Neural progenitor cell (in vitro differentiated cells): ENCODE measurements at regions not wholly inside any gene's neighbourhood (a gene's known extent, or its start where the extent isn't known, plus 50 kb on each side); places are given as distances from the start of the nearest gene placed in this dataset.

Experiments used
- DNase-seq: peaks from one replicate; pipeline ENCODE4 v3.0.0-alpha.2; 2016; ENCODE audit warnings: low spot score
- H2AFZ ChIP-seq: fragments of 200-600 bp; sonication (generic); replicated peaks from 2 replicates; pipeline ENCODE4 v1.6.1; 2016; ENCODE audit warnings: antibody characterized with exemption
- H3F3A ChIP-seq: fragments of 200-600 bp; sonication (generic); 2 replicates; pipeline ENCODE4 v1.6.1; 2016; ENCODE audit warnings: antibody characterized with exemption, low read depth
- H3K27ac ChIP-seq: fragments of 200-600 bp; sonication (generic); 2 replicates; pipeline ENCODE4 v1.5.1; 2016; ENCODE audit warnings: mild to moderate bottlenecking
- H3K27me3 ChIP-seq: fragments of 200-600 bp; sonication (generic); 2 replicates; pipeline ENCODE4 v1.6.1; 2016; ENCODE audit warnings: mild to moderate bottlenecking, moderate library complexity
- H3K36me3 ChIP-seq: fragments of 200-600 bp; sonication (generic); 2 replicates; pipeline ENCODE4 v1.5.1; 2016
- H3K4me1 ChIP-seq: fragments of 200-600 bp; sonication (generic); 2 replicates; pipeline ENCODE4 v1.6.1; 2016; ENCODE audit warnings: mixed run types
- H3K4me2 ChIP-seq: fragments of 200-600 bp; sonication (generic); 2 replicates; pipeline ENCODE4 v1.6.1; 2016
- H3K4me3 ChIP-seq: fragments of 200-600 bp; sonication (generic); 2 replicates; pipeline ENCODE4 v1.5.1; 2016
- H3K79me2 ChIP-seq: fragments of 200-600 bp; sonication (generic); 2 replicates; pipeline ENCODE4 v1.6.1; 2016; ENCODE audit warnings: low read depth
- H3K9ac ChIP-seq: fragments of 200-600 bp; sonication (generic); 2 replicates; pipeline ENCODE4 v1.6.1; 2016
- H3K9me3 ChIP-seq: fragments of 200-600 bp; sonication (generic); 2 replicates; pipeline ENCODE4 v1.5.1; 2016; ENCODE audit warnings: low read depth
- H4K20me1 ChIP-seq: fragments of 200-600 bp; sonication (generic); 2 replicates; pipeline ENCODE4 v1.6.1; 2016; ENCODE audit warnings: low read depth
- H3K27ac Mint-ChIP-seq: 3 replicates; pipeline ENCODE4 v1.8.0; 2021; ENCODE audit warnings: mixed read lengths
- H3K27me3 Mint-ChIP-seq: 2 replicates; pipeline ENCODE4 v1.8.0; 2022; ENCODE audit warnings: low read depth, mild to moderate bottlenecking, inconsistent platforms, moderate library complexity, mixed read lengths; ENCODE audit not compliant: insufficient read depth
- H3K36me3 Mint-ChIP-seq: 3 replicates; pipeline ENCODE4 v1.8.0; 2021; ENCODE audit warnings: mixed read lengths
- H3K4me1 Mint-ChIP-seq: 3 replicates; pipeline ENCODE4 v1.8.0; 2021; ENCODE audit warnings: mixed read lengths
- H3K4me3 Mint-ChIP-seq: 3 replicates; pipeline ENCODE4 v1.8.0; 2021; ENCODE audit warnings: mild to moderate bottlenecking, moderate library complexity, mixed read lengths
- H3K9me3 Mint-ChIP-seq: 3 replicates; pipeline ENCODE4 v1.8.0; 2020; ENCODE audit warnings: mixed read lengths
- CTCF ChIP-seq: fragments of 200-600 bp; sonication (generic); IDR thresholded peaks from 2 replicates; pipeline ENCODE4 v1.5.1; 2017; ENCODE audit warnings: antibody characterized with exemption, mild to moderate bottlenecking
- EZH2 ChIP-seq: fragments of 200-600 bp; sonication (generic); IDR thresholded peaks from 2 replicates; pipeline ENCODE4 v1.6.1; 2017; ENCODE audit warnings: antibody characterized with exemption, mild to moderate bottlenecking, moderate library complexity
- EZH2phosphoT487 ChIP-seq: fragments of 200-600 bp; sonication (generic); IDR thresholded peaks from 2 replicates; pipeline ENCODE4 v1.6.1; 2017; ENCODE audit warnings: antibody characterized with exemption

GRCh38 chr9:99722877-99723276, 98.8 kb upstream of the NR4A3 start:
- H3F3A ChIP-seq, result no peaks in the 10 kb centered on the region
- H3K27me3 Mint-ChIP-seq, result no peaks in the 10 kb centered on the region
- H3K79me2 ChIP-seq, result no peaks in the 10 kb centered on the region
- H3K27ac ChIP-seq, result no peak overlapping the region
- peaks cover 9% of the 10 kb centered on the region for H3K4me1 ChIP-seq
- H3K27ac Mint-ChIP-seq, result no peak overlapping the region
- no peaks in the 10 kb centered on the region for H3K9me3 ChIP-seq
- H3K9me3 Mint-ChIP-seq, result no peaks in the 10 kb centered on the region
- H3K27me3 ChIP-seq, result no peaks in the 10 kb centered on the region
- peaks cover 7% of the 10 kb centered on the region for H3K36me3 ChIP-seq
- no peaks in the 10 kb centered on the region for H4K20me1 ChIP-seq
- TF ChIP-seq CTCF (no peak), EZH2 (no peak), EZH2phosphoT487 (no peak)
- DNase-seq, result no peak
- H3K9ac ChIP-seq, result no peak overlapping the region
- no peaks in the 10 kb centered on the region for H3K36me3 Mint-ChIP-seq
- no peaks in the 10 kb centered on the region for H3K4me1 Mint-ChIP-seq
- H3K4me3 ChIP-seq, result no peak overlapping the region
- no peak overlapping the region for H2AFZ ChIP-seq
- H3K4me3 Mint-ChIP-seq, result no peak overlapping the region
- no peak overlapping the region for H3K4me2 ChIP-seq

- no peaks in the 10 kb centered on the region for H3K9me3 ChIP-seq
- no peaks in the 10 kb centered on the region for H3K9me3 Mint-ChIP-seq
- TF ChIP-seq EZH2phosphoT487 (no peak), CTCF (no peak), EZH2 (no peak)
- H3K27ac Mint-ChIP-seq, result no peak overlapping the region
- no peak overlapping the region for H3K27ac ChIP-seq
- H3K4me2 ChIP-seq, result no peak overlapping the region
- peaks cover 7% of the 10 kb centered on the region for H3K36me3 ChIP-seq
- H3K27me3 Mint-ChIP-seq, result no peaks in the 10 kb centered on the region
- no peak overlapping the region for H3K9ac ChIP-seq
- no peaks in the 10 kb centered on the region for H3K79me2 ChIP-seq
- H3K4me1 Mint-ChIP-seq, result no peaks in the 10 kb centered on the region
- H3K27me3 ChIP-seq, result no peaks in the 10 kb centered on the region
- H3F3A ChIP-seq, result no peaks in the 10 kb centered on the region
- H3K4me1 ChIP-seq, result peaks cover 9% of the 10 kb centered on the region
- DNase-seq, result no peak
- no peak overlapping the region for H2AFZ ChIP-seq
- no peaks in the 10 kb centered on the region for H3K36me3 Mint-ChIP-seq
- no peak overlapping the region for H3K4me3 ChIP-seq
- no peaks in the 10 kb centered on the region for H4K20me1 ChIP-seq
- no peak overlapping the region for H3K4me3 Mint-ChIP-seq
Observed at GRCh38 chr9:99724640-99725039, 97.0 kb upstream of the NR4A3 start.

GRCh38 chr9:99725852-99726251, 95.8 kb upstream of the NR4A3 start:
- no peaks in the 10 kb centered on the region for H3K79me2 ChIP-seq
- H3K27me3 ChIP-seq, result no peaks in the 10 kb centered on the region
- H3K27me3 Mint-ChIP-seq, result no peaks in the 10 kb centered on the region
- DNase-seq, result no peak
- no peak overlapping the region for H3K27ac Mint-ChIP-seq
- no peaks in the 10 kb centered on the region for H3F3A ChIP-seq
- no peaks in the 10 kb centered on the region for H3K9me3 ChIP-seq
- peaks cover 9% of the 10 kb centered on the region for H3K4me1 ChIP-seq
- no peaks in the 10 kb centered on the region for H3K36me3 Mint-ChIP-seq
- H3K27ac ChIP-seq, result no peak overlapping the region
- no peak overlapping the region for H3K9ac ChIP-seq
- TF ChIP-seq CTCF, result no peak
- no peak for TF ChIP-seq EZH2
- TF ChIP-seq EZH2phosphoT487, result no peak
- H3K36me3 ChIP-seq, result peaks cover 4% of the 10 kb centered on the region
- no peak overlapping the region for H3K4me2 ChIP-seq
- no peak overlapping the region for H2AFZ ChIP-seq
- H3K4me1 Mint-ChIP-seq, result no peaks in the 10 kb centered on the region
- no peaks in the 10 kb centered on the region for H4K20me1 ChIP-seq
- no peak overlapping the region for H3K4me3 Mint-ChIP-seq
- no peaks in the 10 kb centered on the region for H3K9me3 Mint-ChIP-seq
- H3K4me3 ChIP-seq, result no peak overlapping the region

GRCh38 chr9:99726758-99727157, 94.9 kb upstream of the NR4A3 start:
- no peak overlapping the region for H3K27ac ChIP-seq
- H4K20me1 ChIP-seq, result no peaks in the 10 kb centered on the region
- H3K4me3 ChIP-seq, result no peak overlapping the region
- DNase-seq, result no peak
- Mint-ChIP-seq H3K36me3 (no peaks in the 10 kb centered on the region), H3K4me3 (no peak overlapping the region), H3K27ac (no peak overlapping the region), H3K4me1 (no peaks in the 10 kb centered on the region), H3K27me3 (no peaks in the 10 kb centered on the region), H3K9me3 (no peaks in the 10 kb centered on the region)
- H3F3A ChIP-seq, result no peaks in the 10 kb centered on the region
- no peaks in the 10 kb centered on the region for H3K79me2 ChIP-seq
- H3K9me3 ChIP-seq, result no peaks in the 10 kb centered on the region
- peaks cover 9% of the 10 kb centered on the region for H3K4me1 ChIP-seq
- no peak overlapping the region for H2AFZ ChIP-seq
- H3K36me3 ChIP-seq, result no peaks in the 10 kb centered on the region
- no peak overlapping the region for H3K4me2 ChIP-seq
- H3K9ac ChIP-seq, result no peak overlapping the region
- no peak for TF ChIP-seq CTCF
- no peak for TF ChIP-seq EZH2
- no peak for TF ChIP-seq EZH2phosphoT487
- H3K27me3 ChIP-seq, result no peaks in the 10 kb centered on the region
